SK-N-SH (cell line): ENCODE measurements at regions not wholly inside any gene's neighbourhood (a gene's known extent, or its start where the extent isn't known, plus 50 kb on each side); places are given as distances from the start of the nearest gene placed in this dataset.

Experiments used
- CTCF ChIA-PET: fragments of 300-600, 350-600 bp; formaldehyde crosslinking; extraction: SDS; loops from one replicate; lab custom pipeline; 2021; lab: Yijun Ruan, JAX
- POLR2A ChIA-PET: fragments of 350-600 bp; sonication (Branson Sonifier 250); formaldehyde crosslinking; extraction: SDS; loops from one replicate; lab custom pipeline; 2020; ENCODE audit warnings: antibody characterized with exemption, inconsistent platforms; lab: Yijun Ruan, JAX
- DNase-seq: peaks from one replicate; pipeline ENCODE4 v3.0.0; 2012
- H2AFZ ChIP-seq: fragments of 200-600 bp; sonication (generic); 2 replicates; pipeline ENCODE4 v1.8.1; 2016; ENCODE audit warnings: antibody characterized with exemption, mild to moderate bottlenecking, low read depth
- H3F3A ChIP-seq: fragments of 200-600 bp; sonication (generic); replicated peaks from 2 replicates; pipeline ENCODE3; 2016; ENCODE audit warnings: antibody characterized with exemption, mild to moderate bottlenecking; ENCODE audit not compliant: insufficient read depth
- H3K27ac ChIP-seq, 2 experiments: fragments of 200-500 bp in 1 of 2; fragments of 200-600 bp in 1 of 2; sonication (Bioruptor generic) in 1 of 2; sonication (generic), shearing (Covaris generic) in 1 of 2; 2 replicates each; pipeline versions ENCODE4 v1.5.1 to v1.6.1; 2014 to 2016; ENCODE audit warnings: low read depth in 2 of 2, inconsistent platforms in 1 of 2, low read length in 1 of 2, mild to moderate bottlenecking in 1 of 2, mixed read lengths in 1 of 2
- H3K27me3 ChIP-seq: fragments of 200-600 bp; sonication (generic), shearing (Covaris generic); 2 replicates; pipeline ENCODE4 v1.6.1; 2016; ENCODE audit warnings: mixed run types; ENCODE audit not compliant: insufficient read depth
- H3K36me3 ChIP-seq, 2 experiments: fragments of 200-500 bp in 1 of 2; fragments of 200-600 bp in 1 of 2; sonication (Bioruptor generic) in 1 of 2; sonication (generic) in 1 of 2; replicated peaks in 1 of 2; 2 replicates each; pipeline versions ENCODE3 to v1.5.1; 2014 to 2016; ENCODE audit warnings: low read length in 1 of 2, mild to moderate bottlenecking in 1 of 2; ENCODE audit not compliant: insufficient read depth in 2 of 2, control insufficient read depth in 1 of 2
- H3K4me1 ChIP-seq, 2 experiments: fragments of 200-500 bp in 1 of 2; fragments of 200-600 bp in 1 of 2; sonication (Bioruptor generic) in 1 of 2; sonication (generic), shearing (Covaris generic) in 1 of 2; 2 replicates each; pipeline versions ENCODE4 v1.5.1 to v1.6.1; 2014 to 2016; ENCODE audit warnings: low read depth in 1 of 2, low read length in 1 of 2, mixed run types in 1 of 2; ENCODE audit not compliant: insufficient read depth in 2 of 2, control insufficient read depth in 1 of 2
- H3K4me2 ChIP-seq: fragments of 200-600 bp; sonication (generic), shearing (Covaris generic); 2 replicates; pipeline ENCODE4 v1.6.1; 2017; ENCODE audit warnings: mixed run types
- H3K4me3 ChIP-seq, 2 experiments: fragments of 200-500 bp in 1 of 2; fragments of 200-600 bp in 1 of 2; sonication (Bioruptor generic) in 1 of 2; sonication (generic), shearing (Covaris generic) in 1 of 2; 2 replicates each; pipeline versions ENCODE4 v1.5.1 to v1.8.1; 2014 to 2016; ENCODE audit warnings: low read depth in 2 of 2, inconsistent platforms in 1 of 2, low read length in 1 of 2, mild to moderate bottlenecking in 1 of 2, mixed read lengths in 1 of 2, moderate library complexity in 1 of 2
- H3K79me2 ChIP-seq: fragments of 200-600 bp; sonication (generic); 2 replicates; pipeline ENCODE4 v1.8.1; 2017; ENCODE audit warnings: mild to moderate bottlenecking; ENCODE audit not compliant: insufficient read depth
- H3K9ac ChIP-seq: fragments of 200-600 bp; sonication (generic); 2 replicates; pipeline ENCODE4 v1.6.1; 2017; ENCODE audit warnings: mixed run types
- H3K9me2 ChIP-seq: fragments of 200-600 bp; sonication (generic); 2 replicates; pipeline ENCODE4 v1.6.1; 2017; ENCODE audit warnings: mixed run types
- H3K9me3 ChIP-seq: fragments of 200-600 bp; sonication (generic); 2 replicates; pipeline ENCODE4 v1.6.1; 2017; ENCODE audit warnings: mixed run types, mild to moderate bottlenecking, moderate library complexity
- H4K20me1 ChIP-seq: fragments of 200-600 bp; sonication (generic); 2 replicates; pipeline ENCODE4 v1.6.1; 2017; ENCODE audit warnings: mild to moderate bottlenecking, mixed run types; ENCODE audit not compliant: insufficient read depth
- CTCF ChIP-seq: fragments of 200-600 bp; sonication (generic); IDR thresholded peaks from 2 replicates; pipeline ENCODE4 v1.6.1; 2017; ENCODE audit warnings: antibody characterized with exemption, mild to moderate bottlenecking, moderate library complexity
- FOXJ3 ChIP-seq: sonication (generic); formaldehyde crosslinking; IDR thresholded peaks from 2 replicates; pipeline ENCODE4 v1.5.1; 2020; ENCODE audit warnings: mild to moderate bottlenecking, missing genetic modification reagents
- IRF3 ChIP-seq: fragments of 150-350 bp; IDR thresholded peaks from 2 replicates; pipeline ENCODE4 v1.6.1; 2016; ENCODE audit warnings: mild to moderate bottlenecking, low read depth, low read length
- PBX3 ChIP-seq: IDR thresholded peaks from 2 replicates; pipeline ENCODE4; 2012
- RCOR1 ChIP-seq: fragments of 150-350 bp; IDR thresholded peaks from 2 replicates; pipeline ENCODE4 v1.6.1; 2017; ENCODE audit warnings: antibody characterized with exemption, low read length
- RFX5 ChIP-seq: IDR thresholded peaks from 2 replicates; pipeline ENCODE4 v1.6.1; 2012; ENCODE audit warnings: mild to moderate bottlenecking, improper control_type of control experiment, low read length
- SMC3 ChIP-seq: IDR thresholded peaks from 2 replicates; pipeline ENCODE4 v1.6.1; 2012; ENCODE audit warnings: low read depth, low read length, improper control_type of control experiment
- TEAD4 ChIP-seq: IDR thresholded peaks from 2 replicates; pipeline ENCODE4 v1.4.0; 2012; ENCODE audit warnings: mild to moderate bottlenecking, borderline replicate concordance; ENCODE audit not compliant: insufficient read depth
- USF1 ChIP-seq: IDR thresholded peaks from 2 replicates; pipeline ENCODE4 v1.4.0; 2012; ENCODE audit warnings: low read depth, borderline replicate concordance
- USF2 ChIP-seq: fragments of 150-350 bp; IDR thresholded peaks from 2 replicates; pipeline ENCODE4 v1.6.1; 2017; ENCODE audit warnings: antibody characterized with exemption, low read length, low read depth, borderline replicate concordance
- ZBTB33 ChIP-seq: IDR thresholded peaks from 2 replicates; pipeline ENCODE4 v1.4.0; 2012; ENCODE audit warnings: low read depth, borderline replicate concordance
- WGBS: methylation state at CpG from one replicate; pipeline ENCODE4 v1.1.6; 2017; ENCODE audit warnings: low lambda C conversion rate; 5-methylcytosine and 5-hydroxymethylcytosine counted together

- no peaks in the 10 kb centered on the region for H3K27me3 ChIP-seq
- peaks cover 0 to 3% of the 10 kb centered on the region in 2 experiments for H3K36me3 ChIP-seq
- H3K4me3 ChIP-seq: no peak overlapping the region
- no peak overlapping the region for H3K27ac ChIP-seq
- TF ChIP-seq PBX3 (no peak), USF2 (no peak), CTCF (no peak), ZBTB33 (no peak), IRF3 (no peak), FOXJ3 (no peak), SMC3 (no peak), USF1 (no peak), TEAD4 (no peak), RCOR1 (no peak), RFX5 (no peak)
- no peak overlapping the region for H3K9ac ChIP-seq
- no peaks in the 10 kb centered on the region for H3K9me3 ChIP-seq
- no peaks in the 10 kb centered on the region for H3F3A ChIP-seq
- WGBS: 63% methylated on average over 5 of the region's 5 CpGs
- no peak overlapping the region for H2AFZ ChIP-seq
- ChIA-PET POLR2A (no interaction called here), CTCF (no interaction called here)
- H3K4me2 ChIP-seq: no peak overlapping the region
- H4K20me1 ChIP-seq: no peaks in the 10 kb centered on the region
- no peaks in the 10 kb centered on the region for H3K79me2 ChIP-seq
- no peak for DNase-seq
- H3K4me1 ChIP-seq: no peaks in the 10 kb centered on the region
- H3K9me2 ChIP-seq: no peaks in the 10 kb centered on the region
These were observed 148.8 kb upstream of the SGCD start for GRCh38 chr5:156178117-156178516.
